HL-60/S4 treated with phorbol 12-myristate 13-acetate at 8.2 ng/mL for 4 days and 3 days (cell line): ENCODE measurements at regions not wholly inside any gene's neighbourhood (a gene's known extent, or its start where the extent isn't known, plus 50 kb on each side); places are given as distances from the start of the nearest gene placed in this dataset.
"Not testable (repeated sequence)": the region's sequence is repeated elsewhere in the genome, so short reads cannot be mapped to it uniquely, and the experiment has no call there.

Experiments used
- in situ Hi-C: fragments of 300-500 bp; cut with MboI; formaldehyde crosslinking; loops from 2 replicates; pipeline ENCODE4 v1.15.0; 2022; ENCODE audit warnings: low sequenced_read_pairs

GRCh38 chrX:74251006-74251930 is 52.7 kb upstream of the ZCCHC13 start:
- in situ Hi-C loops, result no loop called here

GRCh38 chrX:74250574-74250973 is 53.4 kb upstream of the ZCCHC13 start:
- in situ Hi-C loops, result no loop called here

GRCh38 chrX:74249963-74250362 is 54.0 kb upstream of the ZCCHC13 start:
- in situ Hi-C loops, result no loop called here

- in situ Hi-C loops, result no loop called here
Measured at GRCh38 chrX:74248889-74249288, 55.1 kb upstream of the ZCCHC13 start.

GRCh38 chrX:74246524-74246923 is 57.5 kb upstream of the ZCCHC13 start:
- in situ Hi-C loops, result no loop called here

- in situ Hi-C loops, result no loop called here
Measured at GRCh38 chrX:74242484-74243138, 61.4 kb upstream of the ZCCHC13 start.

GRCh38 chrX:74242050-74242449 is 61.9 kb upstream of the ZCCHC13 start:
- in situ Hi-C loops, result no loop called here

- in situ Hi-C loops, result no loop called here
Measured at GRCh38 chrX:74238771-74239170, 65.2 kb upstream of the ZCCHC13 start.

- in situ Hi-C loops, result no loop called here
Measured at GRCh38 chrX:74234818-74235217, 69.2 kb upstream of the ZCCHC13 start.

- in situ Hi-C loops, result no loop called here
Measured at GRCh38 chrX:74232859-74233258, 71.1 kb upstream of the ZCCHC13 start.

- in situ Hi-C loops, result no loop called here
Measured at GRCh38 chrX:74231625-74232024, 72.4 kb upstream of the ZCCHC13 start.

GRCh38 chrX:74230094-74230493 is 73.9 kb upstream of the ZCCHC13 start:
- in situ Hi-C loops, result no loop called here

GRCh38 chrX:74225111-74225510 is 78.9 kb upstream of the ZCCHC13 start:
- in situ Hi-C loops, result no loop called here

GRCh38 chrX:74220277-74220676 is 83.7 kb upstream of the ZCCHC13 start:
- in situ Hi-C loops, result no loop called here

GRCh38 chrX:74218895-74219294 is 85.1 kb upstream of the ZCCHC13 start:
- in situ Hi-C loops, result no loop called here

- in situ Hi-C loops, result no loop called here
Measured at GRCh38 chrX:74216421-74216820, 87.6 kb upstream of the ZCCHC13 start.

- in situ Hi-C loops, result no loop called here
Measured at GRCh38 chrX:74211911-74212310, 92.1 kb upstream of the ZCCHC13 start.

- in situ Hi-C loops, result no loop called here
Measured at GRCh38 chrX:74207539-74207938, 96.4 kb upstream of the ZCCHC13 start.

- in situ Hi-C loops, result no loop called here
Measured at GRCh38 chrX:74195605-74196004, 108.4 kb upstream of the ZCCHC13 start.

GRCh38 chrX:74195120-74195519 is 108.9 kb upstream of the ZCCHC13 start:
- in situ Hi-C loops, result no loop called here

GRCh38 chrX:74187211-74187610 is 116.8 kb upstream of the ZCCHC13 start:
- in situ Hi-C loops, result no loop called here

GRCh38 chrX:74183047-74183446 is 120.9 kb upstream of the ZCCHC13 start:
- in situ Hi-C loops, result not testable (repeated sequence)
